ENCODE measurements at regions not wholly inside any gene's neighbourhood (a gene's known extent, or its start where the extent isn't known, plus 50 kb on each side); places are given as distances from the start of the nearest gene placed in this dataset.

GRCh38 chr3:178084938-178085816 lies 451.1 kb upstream of the KCNMB2 start (continued):
- TF ChIP-seq SUZ12 (IDR thresholded peaks at IDR 0.05; ENCODE audit: low read length) (no peak), RNF2 (IDR thresholded peaks at IDR 0.05; ENCODE audit: borderline replicate concordance, low read depth, low read length, missing control alignments, poor library complexity, severe bottlenecking) (no peak), EZH2 (IDR thresholded peaks at IDR 0.05; ENCODE audit: low read depth, low read length, severe bottlenecking) (no peak), POU5F1 (IDR thresholded peaks at IDR 0.05; ENCODE audit: low read depth, low read length) (no peak), CREB1 (IDR thresholded peaks at IDR 0.05) (no peak), BCL11A (IDR thresholded peaks at IDR 0.05; ENCODE audit: low read depth in 2 of 2, low read length in 2 of 2) (no peak), TEAD4 (IDR thresholded peaks at IDR 0.05; ENCODE audit: low read depth, low read length) (no peak), NRF1 (IDR thresholded peaks at IDR 0.05; ENCODE audit: low read depth, low read length) (no peak), BACH1 (IDR thresholded peaks at IDR 0.05; ENCODE audit: low read length) (peak; percentile 92), SIN3A (conservative IDR thresholded peaks at IDR 0.05 in 1 of 2, IDR thresholded peaks at IDR 0.05 in 1 of 2; ENCODE audit: low read depth in 1 of 2, low read length in 2 of 2) (no peak), ZNF274 (IDR thresholded peaks at IDR 0.05; ENCODE audit: borderline replicate concordance, extremely low read depth, low read length) (no peak), MAX (IDR thresholded peaks at IDR 0.05) (no peak), EP300 (IDR thresholded peaks at IDR 0.05; ENCODE audit: borderline replicate concordance in 1 of 2, low read depth in 2 of 2, low read length in 2 of 2) (peak in 1 of 2 experiments; percentile 52; a peak in 1 of 3 replicates), TAF7 (optimal IDR thresholded peaks at IDR 0.05; ENCODE audit: borderline replicate concordance, low read depth, low read length) (no peak), CBX5 (IDR thresholded peaks at IDR 0.05; ENCODE audit: low read depth, low read length) (no peak), FOSL1 (IDR thresholded peaks at IDR 0.05; ENCODE audit: insufficient read depth, low read depth, low read length) (no peak), TCF12 (IDR thresholded peaks at IDR 0.05; ENCODE audit: low read depth, low read length) (no peak), KDM1A (IDR thresholded peaks at IDR 0.05; ENCODE audit: borderline replicate concordance, low read length) (no peak), RFX5 (IDR thresholded peaks at IDR 0.05; ENCODE audit: borderline replicate concordance, low read depth, low read length) (0 out of 2 replicates have a peak, but pooled peaks have one; percentile 49), TAF1 (IDR thresholded peaks at IDR 0.05; ENCODE audit: low read depth, low read length) (no peak)
- TF ChIP-seq, protein P1, sequence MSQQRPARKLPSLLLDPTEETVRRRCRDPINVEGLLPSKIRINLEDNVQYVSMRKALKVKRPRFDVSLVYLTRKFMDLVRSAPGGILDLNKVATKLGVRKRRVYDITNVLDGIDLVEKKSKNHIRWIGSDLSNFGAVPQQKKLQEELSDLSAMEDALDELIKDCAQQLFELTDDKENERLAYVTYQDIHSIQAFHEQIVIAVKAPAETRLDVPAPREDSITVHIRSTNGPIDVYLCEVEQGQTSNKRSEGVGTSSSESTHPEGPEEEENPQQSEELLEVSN (IDR thresholded peaks at IDR 0.05) = no peak
- TF ChIP-seq, protein P2, sequence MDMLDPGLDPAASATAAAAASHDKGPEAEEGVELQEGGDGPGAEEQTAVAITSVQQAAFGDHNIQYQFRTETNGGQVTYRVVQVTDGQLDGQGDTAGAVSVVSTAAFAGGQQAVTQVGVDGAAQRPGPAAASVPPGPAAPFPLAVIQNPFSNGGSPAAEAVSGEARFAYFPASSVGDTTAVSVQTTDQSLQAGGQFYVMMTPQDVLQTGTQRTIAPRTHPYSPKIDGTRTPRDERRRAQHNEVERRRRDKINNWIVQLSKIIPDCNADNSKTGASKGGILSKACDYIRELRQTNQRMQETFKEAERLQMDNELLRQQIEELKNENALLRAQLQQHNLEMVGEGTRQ (IDR thresholded peaks at IDR 0.05; ENCODE audit: low read length) = no peak
